Neuronal stem cell (in vitro differentiated cells): ENCODE measurements at regions not wholly inside any gene's neighbourhood (a gene's known extent, or its start where the extent isn't known, plus 50 kb on each side); places are given as distances from the start of the nearest gene placed in this dataset.
A peak's percentile ranks its signal among the peaks of the same experiment; 100 is the strongest.

Source experiments
- DNase-seq: peaks from one replicate; pipeline ENCODE4 v3.0.0-alpha.2; 2013; ENCODE audit warnings: low spot score
- H2AFZ ChIP-seq: one replicate; pipeline ENCODE4 v1.6.1; 2013; ENCODE audit warnings: mild to moderate bottlenecking, low read length, inconsistent platforms
- H2AK5ac ChIP-seq: 2 replicates; pipeline ENCODE4 v1.6.1; 2013; ENCODE audit warnings: low read depth, mild to moderate bottlenecking, inconsistent platforms, low read length, moderate library complexity, mixed read lengths
- H2BK120ac ChIP-seq: 2 replicates; pipeline ENCODE4 v1.6.1; 2013; ENCODE audit warnings: low read depth, mild to moderate bottlenecking, inconsistent platforms, low read length, moderate library complexity, mixed read lengths
- H2BK12ac ChIP-seq: one replicate; pipeline ENCODE4 v1.6.1; 2013; ENCODE audit warnings: low read length, inconsistent platforms
- H2BK15ac ChIP-seq: 2 replicates; pipeline ENCODE4 v1.6.1; 2013; ENCODE audit warnings: mild to moderate bottlenecking, low read length, inconsistent platforms, mixed read lengths
- H2BK5ac ChIP-seq: one replicate; pipeline ENCODE4 v1.6.1; 2013; ENCODE audit warnings: inconsistent platforms, mild to moderate bottlenecking, low read length, moderate library complexity
- H3K14ac ChIP-seq: one replicate; pipeline ENCODE4 v1.6.1; 2013; ENCODE audit warnings: low read length, inconsistent platforms
- H3K18ac ChIP-seq: 2 replicates; pipeline ENCODE4 v1.6.1; 2013; ENCODE audit warnings: low read length, inconsistent platforms
- H3K23ac ChIP-seq: 2 replicates; pipeline ENCODE4 v1.6.1; 2013; ENCODE audit warnings: low read depth, mild to moderate bottlenecking, mixed read lengths, low read length, inconsistent platforms; ENCODE audit not compliant: poor library complexity
- H3K27ac ChIP-seq: replicated peaks from 3 replicates; pipeline ENCODE4 v1.5.1; 2013; ENCODE audit warnings: low read length, inconsistent platforms
- H3K27me3 ChIP-seq, 3 experiments: 2 replicates each; pipeline ENCODE4 v1.6.1; 2013; ENCODE audit warnings: low read length in 3 of 3, mild to moderate bottlenecking in 2 of 3, inconsistent platforms in 1 of 3, low read depth in 1 of 3, mixed read lengths in 1 of 3, moderate library complexity in 1 of 3; ENCODE audit not compliant: control insufficient read depth in 3 of 3, insufficient read depth in 3 of 3
- H3K36me3 ChIP-seq, 2 donors: replicated peaks in 1 of 2; 2 replicates each; pipeline ENCODE4 v1.6.1; 2013; ENCODE audit warnings: low read length in 2 of 2; ENCODE audit not compliant: control insufficient read depth in 2 of 2, insufficient read depth in 2 of 2
- H3K4ac ChIP-seq: 2 replicates; pipeline ENCODE4 v1.6.1; 2013; ENCODE audit warnings: inconsistent platforms, mild to moderate bottlenecking, low read length, moderate library complexity
- H3K4me1 ChIP-seq, 2 donors: 1 replicate in 1 of 2; 2 replicates in 1 of 2; pipeline ENCODE4 v1.6.1; 2013; ENCODE audit warnings: low read length in 2 of 2, low read depth in 1 of 2; ENCODE audit not compliant: control insufficient read depth in 2 of 2, insufficient read depth in 1 of 2
- H3K4me2 ChIP-seq: one replicate; pipeline ENCODE4 v1.6.1; 2013; ENCODE audit warnings: mild to moderate bottlenecking, low read length, inconsistent platforms; ENCODE audit not compliant: insufficient read depth, poor library complexity, severe bottlenecking
- H3K4me3 ChIP-seq, 2 donors: 2 replicates each; pipeline ENCODE4 v1.5.1; 2013; ENCODE audit warnings: low read length in 2 of 2, mild to moderate bottlenecking in 2 of 2, inconsistent platforms in 1 of 2, moderate library complexity in 1 of 2
- H3K79me1 ChIP-seq: one replicate; pipeline ENCODE4 v1.6.1; 2013; ENCODE audit warnings: low read depth, mild to moderate bottlenecking, inconsistent platforms, low read length, moderate library complexity
- H3K9ac ChIP-seq: one replicate; pipeline ENCODE4 v1.6.1; 2013; ENCODE audit warnings: mild to moderate bottlenecking, low read depth, low read length, inconsistent platforms; ENCODE audit not compliant: poor library complexity
- H3K9me3 ChIP-seq, 2 donors: replicated peaks in 1 of 2; 2 replicates each; pipeline versions ENCODE3 to v1.6.1; 2013; ENCODE audit warnings: low read length in 2 of 2, mild to moderate bottlenecking in 2 of 2, inconsistent platforms in 1 of 2, low read depth in 1 of 2, mixed read lengths in 1 of 2, moderate library complexity in 1 of 2; ENCODE audit not compliant: control insufficient read depth in 2 of 2, insufficient read depth in 1 of 2
- H4K8ac ChIP-seq: one replicate; pipeline ENCODE4 v1.6.1; 2013; ENCODE audit warnings: low read depth, mild to moderate bottlenecking, inconsistent platforms, low read length, moderate library complexity
- H4K91ac ChIP-seq: one replicate; pipeline ENCODE4 v1.6.1; 2013; ENCODE audit warnings: low read length, low read depth, mild to moderate bottlenecking, inconsistent platforms; ENCODE audit not compliant: poor library complexity
- WGBS, 2 donors: extraction: QIAGEN DNeasy Blood & Tissue Kit; methylation state at CpG; one replicate each; pipeline ENCODE4 v1.1.7; 2013; ENCODE audit warnings: missing lambda C conversion rate in 2 of 2, mixed read lengths in 1 of 2; ENCODE audit not compliant: insufficient read length in 2 of 2, insufficient replicate concordance in 1 of 2; ENCODE audit errors: extremely low coverage in 2 of 2; 5-methylcytosine and 5-hydroxymethylcytosine counted together

DNA sequence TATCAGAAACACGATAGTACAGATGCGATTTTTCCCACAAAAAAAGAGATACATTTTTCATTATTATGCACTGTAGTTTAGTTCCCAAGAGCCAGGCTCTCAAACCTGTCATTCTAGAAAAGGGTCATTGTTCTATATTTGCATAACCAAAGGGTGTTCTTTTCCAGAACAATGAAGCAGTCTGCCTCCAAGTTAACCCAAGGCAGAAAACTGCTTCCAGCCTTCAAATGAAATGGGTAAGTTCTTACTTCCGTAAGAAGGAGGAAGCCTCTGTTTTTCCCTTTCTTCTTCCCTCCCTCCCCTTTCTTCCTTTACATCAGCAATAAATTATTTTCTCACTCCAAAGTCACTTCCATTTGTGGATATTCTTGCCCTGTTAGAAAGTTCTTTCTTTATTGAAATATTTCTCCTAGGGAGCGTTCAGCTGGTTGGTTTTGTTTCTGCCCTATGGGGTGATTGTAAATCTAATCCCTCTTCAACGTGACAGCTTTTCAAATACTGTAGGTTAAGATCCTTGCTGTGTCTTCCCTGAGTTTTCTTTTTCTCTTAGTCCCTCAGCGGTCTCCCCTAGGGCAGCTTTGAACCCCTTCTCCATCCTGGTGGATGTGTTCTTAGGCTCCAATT is 77.3 kb upstream of the PTGFRN start:
- Histone ChIP-seq H2AFZ (peak overlapping the region; percentile 55), H3K4me1 (peaks cover 14% of the 10 kb centered on the region in 2 donors), H3K27me3 (peaks cover 0 to 13% (median 0%) of the 10 kb centered on the region in 3 experiments), H2BK12ac (no peak overlapping the region), H2BK120ac (no peak overlapping the region), H2AK5ac (no peak overlapping the region), H3K23ac (no peak overlapping the region), H3K4me3 (no peak overlapping the region), H3K9ac (no peak overlapping the region), H2BK15ac (no peak overlapping the region), H2BK5ac (no peak overlapping the region), H3K79me1 (no peaks in the 10 kb centered on the region), H3K4ac (no peak overlapping the region), H3K36me3 (no peaks in the 10 kb centered on the region), H3K4me2 (no peak overlapping the region), H4K8ac (no peak overlapping the region), H3K18ac (no peak overlapping the region), H3K27ac (no peak overlapping the region), H3K14ac (no peak overlapping the region), H3K9me3 (no peaks in the 10 kb centered on the region), H4K91ac (no peak overlapping the region)
- WGBS, 2 donors = no CpG with 5 or more reads among the region's 6 CpGs
- no peak for DNase-seq

DNA sequence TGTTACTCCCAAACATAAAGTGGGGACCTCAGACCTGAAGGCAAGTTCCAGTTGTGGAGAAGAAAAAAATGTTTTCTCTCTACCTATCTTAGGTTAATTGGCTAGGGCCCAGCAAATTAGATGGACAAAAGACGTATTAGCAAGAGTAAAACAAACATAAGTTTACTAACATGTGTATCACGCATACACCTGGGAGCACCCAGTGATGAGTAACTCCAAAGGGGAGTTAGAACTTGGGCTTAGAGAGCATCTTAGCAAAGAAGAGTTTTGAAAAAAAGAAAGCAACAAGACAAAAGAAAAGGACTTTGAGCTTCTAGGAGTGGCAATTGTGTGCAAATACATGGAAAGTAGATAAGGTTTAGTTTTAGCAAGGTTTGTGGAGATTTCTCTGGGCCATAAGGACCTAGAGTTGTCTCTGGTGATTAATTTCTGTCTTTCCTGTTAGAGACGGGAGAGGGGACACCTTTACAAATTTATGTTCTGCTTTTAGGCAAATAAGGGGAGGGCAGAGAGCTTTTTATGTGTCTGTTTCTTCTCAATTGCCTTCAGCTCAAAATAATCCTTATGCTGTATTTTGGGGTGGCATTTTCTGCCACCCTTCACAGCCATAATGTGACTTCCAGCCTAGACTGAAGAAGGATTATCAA is 76.7 kb upstream of the PTGFRN start:
- Histone ChIP-seq H2BK15ac (no peak overlapping the region), H3K9me3 (no peaks in the 10 kb centered on the region), H3K27me3 (peaks cover 0 to 13% (median 0%) of the 10 kb centered on the region in 3 experiments), H3K9ac (no peak overlapping the region), H3K79me1 (no peaks in the 10 kb centered on the region), H3K4me2 (no peak overlapping the region), H2BK5ac (no peak overlapping the region), H3K14ac (no peak overlapping the region), H3K18ac (no peak overlapping the region), H3K4me1 (peaks cover 14% of the 10 kb centered on the region in 2 donors), H2AK5ac (no peak overlapping the region), H3K27ac (no peak overlapping the region), H2BK12ac (no peak overlapping the region), H3K4me3 (no peak overlapping the region), H3K23ac (no peak overlapping the region), H2AFZ (peak overlapping the region; percentile 55), H3K36me3 (no peaks in the 10 kb centered on the region), H4K91ac (no peak overlapping the region), H3K4ac (no peak overlapping the region), H2BK120ac (no peak overlapping the region), H4K8ac (no peak overlapping the region)
- no CpG with 5 or more reads among the region's 3 CpGs for WGBS, 2 donors
- DNase-seq = no peak

DNA sequence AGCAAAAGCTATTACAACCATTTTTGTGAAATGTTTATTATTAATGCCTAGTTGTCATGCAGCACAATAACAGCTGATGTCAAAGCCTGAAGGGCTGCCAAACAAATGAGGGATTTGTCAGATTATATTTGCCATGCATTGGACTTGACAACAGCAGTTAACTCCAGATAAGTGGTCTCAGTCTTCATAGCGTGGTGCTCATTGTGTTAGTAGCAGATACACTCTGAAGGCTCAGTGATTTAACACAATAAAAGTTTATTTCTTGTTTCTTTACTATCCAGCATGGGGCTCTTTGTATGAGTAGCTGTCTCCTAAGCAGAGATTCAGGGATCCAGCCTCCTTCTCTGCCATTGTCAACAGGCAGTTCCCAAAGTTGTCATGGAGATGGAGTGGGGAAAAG is 76.0 kb upstream of the PTGFRN start:
- Histone ChIP-seq H3K36me3 (no peaks in the 10 kb centered on the region), H3K79me1 (no peaks in the 10 kb centered on the region), H3K4ac (no peak overlapping the region), H3K14ac (no peak overlapping the region), H4K91ac (no peak overlapping the region), H3K9ac (no peak overlapping the region), H2AFZ (no peak overlapping the region), H3K9me3 (no peaks in the 10 kb centered on the region), H2BK12ac (no peak overlapping the region), H3K27ac (no peak overlapping the region), H2BK15ac (no peak overlapping the region), H3K18ac (no peak overlapping the region), H2AK5ac (no peak overlapping the region), H3K4me3 (no peak overlapping the region), H3K23ac (no peak overlapping the region), H3K27me3 (peaks cover 0 to 13% (median 0%) of the 10 kb centered on the region in 3 experiments), H3K4me2 (no peak overlapping the region), H3K4me1 (peaks cover 14% of the 10 kb centered on the region in 2 donors), H4K8ac (no peak overlapping the region), H2BK5ac (no peak overlapping the region), H2BK120ac (no peak overlapping the region)
- no peak for DNase-seq
- no CpG with 5 or more reads among the region's 1 CpG for WGBS, 2 donors

DNA sequence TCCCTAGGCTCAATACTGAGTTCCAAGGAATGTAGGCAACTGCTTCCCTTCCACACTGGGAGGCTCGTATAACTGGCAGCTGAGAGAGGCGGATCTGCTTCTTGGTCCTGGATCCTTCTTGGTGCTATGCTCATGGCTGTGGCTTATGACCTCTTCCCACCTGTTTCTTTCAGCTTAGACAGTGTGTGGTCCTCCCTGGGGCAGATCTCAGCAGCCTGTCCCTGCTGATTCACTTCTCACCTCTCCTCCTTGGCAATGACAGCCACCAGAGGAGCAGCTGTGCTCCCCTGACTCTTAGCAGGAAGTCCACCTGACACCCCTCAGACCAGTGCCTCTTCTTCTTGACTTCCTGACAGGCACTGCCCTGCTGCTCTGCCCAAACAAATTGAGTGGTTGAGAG is 75.1 kb upstream of the PTGFRN start:
- Histone ChIP-seq H3K18ac (no peak overlapping the region), H2BK120ac (no peak overlapping the region), H3K4me3 (no peak overlapping the region), H3K4ac (no peak overlapping the region), H4K91ac (no peak overlapping the region), H3K23ac (no peak overlapping the region), H3K36me3 (no peaks in the 10 kb centered on the region), H2BK12ac (no peak overlapping the region), H2AFZ (no peak overlapping the region), H3K9ac (no peak overlapping the region), H3K4me2 (no peak overlapping the region), H3K14ac (no peak overlapping the region), H2BK5ac (no peak overlapping the region), H3K27ac (no peak overlapping the region), H4K8ac (no peak overlapping the region), H3K9me3 (no peaks in the 10 kb centered on the region), H3K79me1 (no peaks in the 10 kb centered on the region), H2BK15ac (no peak overlapping the region), H3K4me1 (peaks cover 14% of the 10 kb centered on the region in 2 donors), H2AK5ac (no peak overlapping the region), H3K27me3 (peaks cover 0 to 13% (median 0%) of the 10 kb centered on the region in 3 experiments)
- DNase-seq = no peak
- WGBS, 2 donors = no CpG with 5 or more reads among the region's 2 CpGs
